ENCODE measurements at regions not wholly inside any gene's neighbourhood (a gene's known extent, or its start where the extent isn't known, plus 50 kb on each side); places are given as distances from the start of the nearest gene placed in this dataset.

GRCh38 chr6:54586251-54586650 is 260.3 kb upstream of the FAM83B start:
- Mint-ChIP-seq H3K27me3 (no peaks in the 10 kb centered on the region), H3K9me3 (peaks cover 0 to 17% (median 3%) of the 10 kb centered on the region in 11 donors), H3K4me1 (no peaks in the 10 kb centered on the region), H3K4me3 (no peak overlapping the region), H3K27ac (no peak overlapping the region), H3K36me3 (no peaks in the 10 kb centered on the region)
- no peaks in the 10 kb centered on the region for H3K36me3 ChIP-seq (ENCODE audit: control insufficient read depth in 2 of 3, insufficient read depth in 3 of 3, low read length in 3 of 3)
- no peak for ATAC-seq
- ChIA-PET CTCF (no interaction called here), POLR2A (no interaction called here)
- no peak for DNase-seq
- H3K4me3 ChIP-seq (ENCODE audit: low read length) = no peak overlapping the region
- no peaks in the 10 kb centered on the region for H3K9me3 ChIP-seq (ENCODE audit: control insufficient read depth in 2 of 3, low read length in 3 of 3)
- intact Hi-C loops (cut with micrococcal nuclease) = no loop called here
- H3K4me1 ChIP-seq (ENCODE audit: control insufficient read depth in 2 of 2, insufficient read depth in 2 of 2, low read length in 2 of 2) = no peaks in the 10 kb centered on the region
- no peaks in the 10 kb centered on the region for H3K27me3 ChIP-seq (ENCODE audit: control insufficient read depth in 2 of 2, insufficient read depth in 2 of 2, low read length in 2 of 2)
- H3K27ac ChIP-seq (ENCODE audit: low read depth, low read length) = no peak overlapping the region

- intact Hi-C loops (cut with micrococcal nuclease) = no loop called here
- no peak for ATAC-seq
- no peaks in the 10 kb centered on the region for H3K9me3 ChIP-seq (ENCODE audit: control insufficient read depth in 2 of 3, low read length in 3 of 3)
- Mint-ChIP-seq H3K4me1 (no peaks in the 10 kb centered on the region), H3K4me3 (no peak overlapping the region), H3K36me3 (no peaks in the 10 kb centered on the region), H3K9me3 (peaks cover 0 to 9% (median 3%) of the 10 kb centered on the region in 11 donors), H3K27ac (no peak overlapping the region), H3K27me3 (no peaks in the 10 kb centered on the region)
- DNase-seq = no peak
- ChIA-PET CTCF (no interaction called here), POLR2A (no interaction called here)
- H3K27ac ChIP-seq (ENCODE audit: low read depth, low read length) = no peak overlapping the region
- H3K4me1 ChIP-seq (ENCODE audit: control insufficient read depth in 2 of 2, insufficient read depth in 2 of 2, low read length in 2 of 2) = no peaks in the 10 kb centered on the region
- no peaks in the 10 kb centered on the region for H3K36me3 ChIP-seq (ENCODE audit: control insufficient read depth in 2 of 3, insufficient read depth in 3 of 3, low read length in 3 of 3)
- no peak overlapping the region for H3K4me3 ChIP-seq (ENCODE audit: low read length)
- H3K27me3 ChIP-seq (ENCODE audit: control insufficient read depth in 2 of 2, insufficient read depth in 2 of 2, low read length in 2 of 2) = no peaks in the 10 kb centered on the region
Observed at GRCh38 chr6:54587277-54587676, 259.3 kb upstream of the FAM83B start.

- H3K36me3 ChIP-seq (ENCODE audit: control insufficient read depth in 2 of 3, insufficient read depth in 3 of 3, low read length in 3 of 3) = no peaks in the 10 kb centered on the region
- H3K27me3 ChIP-seq (ENCODE audit: control insufficient read depth in 2 of 2, insufficient read depth in 2 of 2, low read length in 2 of 2) = no peaks in the 10 kb centered on the region
- H3K4me1 ChIP-seq (ENCODE audit: control insufficient read depth in 2 of 2, insufficient read depth in 2 of 2, low read length in 2 of 2) = no peaks in the 10 kb centered on the region
- Mint-ChIP-seq H3K27ac (no peak overlapping the region), H3K4me1 (no peaks in the 10 kb centered on the region), H3K36me3 (no peaks in the 10 kb centered on the region), H3K27me3 (no peaks in the 10 kb centered on the region), H3K4me3 (no peak overlapping the region), H3K9me3 (peaks cover 0 to 7% (median 3%) of the 10 kb centered on the region in 11 donors)
- H3K9me3 ChIP-seq (ENCODE audit: control insufficient read depth in 2 of 3, low read length in 3 of 3) = no peaks in the 10 kb centered on the region
- ATAC-seq = no peak
- no peak for DNase-seq
- ChIA-PET POLR2A (no interaction called here), CTCF (no interaction called here)
- intact Hi-C loops (cut with micrococcal nuclease) = no loop called here
- no peak overlapping the region for H3K27ac ChIP-seq (ENCODE audit: low read depth, low read length)
- H3K4me3 ChIP-seq (ENCODE audit: low read length) = no peak overlapping the region
Observed at GRCh38 chr6:54588176-54588575, 258.4 kb upstream of the FAM83B start.

GRCh38 chr6:54595844-54596243 is 250.7 kb upstream of the FAM83B start:
- H3K4me1 ChIP-seq (ENCODE audit: control insufficient read depth in 2 of 2, insufficient read depth in 2 of 2, low read length in 2 of 2) = no peaks in the 10 kb centered on the region
- CTCF ChIA-PET = no interaction called here
- no peak overlapping the region for H3K4me3 ChIP-seq (ENCODE audit: low read length)
- no peaks in the 10 kb centered on the region for H3K27me3 Mint-ChIP-seq
- no peak overlapping the region for H3K4me3 Mint-ChIP-seq
- peaks cover 0 to 3% (median 0%) of the 10 kb centered on the region in 11 donors for H3K9me3 Mint-ChIP-seq
- POLR2A ChIA-PET = no interaction called here
- intact Hi-C loops (cut with micrococcal nuclease) = no loop called here
- no peak overlapping the region for H3K27ac ChIP-seq (ENCODE audit: low read depth, low read length)
- no peaks in the 10 kb centered on the region for H3K4me1 Mint-ChIP-seq
- no peaks in the 10 kb centered on the region for H3K27me3 ChIP-seq (ENCODE audit: control insufficient read depth in 2 of 2, insufficient read depth in 2 of 2, low read length in 2 of 2)
- no peak for DNase-seq
- ATAC-seq = no peak
- H3K27ac Mint-ChIP-seq = no peak overlapping the region
- no peaks in the 10 kb centered on the region for H3K9me3 ChIP-seq (ENCODE audit: control insufficient read depth in 2 of 3, low read length in 3 of 3)
- no peaks in the 10 kb centered on the region for H3K36me3 Mint-ChIP-seq
- H3K36me3 ChIP-seq (ENCODE audit: control insufficient read depth in 2 of 3, insufficient read depth in 3 of 3, low read length in 3 of 3) = no peaks in the 10 kb centered on the region

DNA sequence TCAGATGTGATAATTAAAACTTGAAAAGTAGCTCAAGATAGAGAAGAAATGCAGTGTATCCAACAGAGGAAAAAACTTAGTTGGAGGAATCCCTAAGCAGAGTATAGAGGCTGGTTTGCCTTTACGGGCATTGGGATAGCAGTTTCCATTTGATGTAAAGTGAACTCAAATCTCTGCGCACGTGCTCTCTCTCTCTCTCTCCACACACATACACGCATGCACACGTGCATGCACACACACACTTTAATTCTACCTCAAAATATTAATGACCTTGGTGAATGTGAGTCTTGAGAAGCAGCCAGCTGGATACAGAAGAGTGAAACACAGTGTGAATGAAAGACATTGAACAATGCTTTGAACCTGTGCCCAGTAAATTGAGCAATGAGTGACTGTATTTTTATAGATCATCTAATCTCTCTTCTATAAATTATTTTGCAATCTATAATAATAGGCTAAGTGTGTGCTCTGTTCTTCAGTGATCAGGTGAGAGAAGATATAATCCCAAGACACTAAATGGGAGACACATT is 247.7 kb upstream of the FAM83B start:
- no peaks in the 10 kb centered on the region for H3K27me3 Mint-ChIP-seq
- no peak overlapping the region for H3K27ac ChIP-seq (ENCODE audit: low read depth, low read length)
- no peak overlapping the region for H3K4me3 ChIP-seq (ENCODE audit: low read length)
- ChIA-PET CTCF (no interaction called here), POLR2A (no interaction called here)
- H3K36me3 ChIP-seq (ENCODE audit: control insufficient read depth in 2 of 3, insufficient read depth in 3 of 3, low read length in 3 of 3) = no peaks in the 10 kb centered on the region
- ATAC-seq (no peak), DNase-seq (no peak)
- H3K4me1 ChIP-seq (ENCODE audit: control insufficient read depth in 2 of 2, insufficient read depth in 2 of 2, low read length in 2 of 2) = no peaks in the 10 kb centered on the region
- H3K9me3 Mint-ChIP-seq = no peaks in the 10 kb centered on the region
- no peak overlapping the region for H3K27ac Mint-ChIP-seq
- intact Hi-C loops (cut with micrococcal nuclease) = no loop called here
- no peaks in the 10 kb centered on the region for H3K27me3 ChIP-seq (ENCODE audit: control insufficient read depth in 2 of 2, insufficient read depth in 2 of 2, low read length in 2 of 2)
- no peaks in the 10 kb centered on the region for H3K4me1 Mint-ChIP-seq
- no peaks in the 10 kb centered on the region for H3K36me3 Mint-ChIP-seq
- no peak overlapping the region for H3K4me3 Mint-ChIP-seq
- H3K9me3 ChIP-seq (ENCODE audit: control insufficient read depth in 2 of 3, low read length in 3 of 3) = no peaks in the 10 kb centered on the region

DNA sequence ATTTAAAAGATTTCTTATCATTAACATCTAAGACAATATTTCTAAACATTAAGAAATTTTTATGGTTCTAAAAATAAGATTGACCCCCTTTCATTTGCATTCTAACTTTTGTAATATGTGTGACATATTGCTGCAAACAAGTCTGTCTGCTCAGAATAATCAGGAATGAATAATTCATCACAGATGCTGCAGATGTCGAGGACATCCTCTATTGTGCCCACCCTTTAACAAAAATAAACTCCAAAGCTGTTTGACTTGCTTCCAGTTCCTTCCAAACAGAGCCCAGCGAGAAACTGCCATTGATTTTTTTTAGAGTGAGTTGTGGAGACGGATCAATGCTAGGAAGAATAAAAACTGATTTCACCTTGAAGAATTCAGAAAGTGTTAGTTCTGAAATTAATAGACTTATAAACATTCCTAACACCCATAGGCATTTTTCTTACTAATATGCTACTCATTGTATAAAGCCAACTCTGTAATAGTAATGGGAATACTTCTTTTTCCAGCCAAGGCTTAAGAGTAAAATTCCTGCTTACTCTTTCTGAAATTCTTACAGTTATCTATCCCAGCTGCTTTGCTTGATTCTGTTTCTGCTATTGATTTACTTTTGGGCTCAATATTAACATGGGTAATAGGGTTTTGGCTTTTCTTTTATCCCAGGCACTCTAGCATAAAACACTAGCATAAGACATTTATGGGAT is 244.8 kb upstream of the FAM83B start:
- Histone ChIP-seq H3K4me1 (ENCODE audit: control insufficient read depth in 2 of 2, insufficient read depth in 2 of 2, low read length in 2 of 2) (no peaks in the 10 kb centered on the region), H3K4me3 (ENCODE audit: low read length) (no peak overlapping the region), H3K9me3 (ENCODE audit: control insufficient read depth in 2 of 3, low read length in 3 of 3) (no peaks in the 10 kb centered on the region), H3K27ac (ENCODE audit: low read depth, low read length) (no peak overlapping the region), H3K27me3 (ENCODE audit: control insufficient read depth in 2 of 2, insufficient read depth in 2 of 2, low read length in 2 of 2) (no peaks in the 10 kb centered on the region), H3K36me3 (ENCODE audit: control insufficient read depth in 2 of 3, insufficient read depth in 3 of 3, low read length in 3 of 3) (no peaks in the 10 kb centered on the region)
- H3K4me3 Mint-ChIP-seq = no peak overlapping the region
- no peaks in the 10 kb centered on the region for H3K36me3 Mint-ChIP-seq
- ChIA-PET POLR2A (no interaction called here), CTCF (no interaction called here)
- H3K27ac Mint-ChIP-seq = no peak overlapping the region
- ATAC-seq (no peak), DNase-seq (no peak)
- peaks cover 0 to 5% (median 0%) of the 10 kb centered on the region in 11 donors for H3K9me3 Mint-ChIP-seq
- no peaks in the 10 kb centered on the region for H3K27me3 Mint-ChIP-seq
- H3K4me1 Mint-ChIP-seq = no peaks in the 10 kb centered on the region
- intact Hi-C loops (cut with micrococcal nuclease) = no loop called here

DNA sequence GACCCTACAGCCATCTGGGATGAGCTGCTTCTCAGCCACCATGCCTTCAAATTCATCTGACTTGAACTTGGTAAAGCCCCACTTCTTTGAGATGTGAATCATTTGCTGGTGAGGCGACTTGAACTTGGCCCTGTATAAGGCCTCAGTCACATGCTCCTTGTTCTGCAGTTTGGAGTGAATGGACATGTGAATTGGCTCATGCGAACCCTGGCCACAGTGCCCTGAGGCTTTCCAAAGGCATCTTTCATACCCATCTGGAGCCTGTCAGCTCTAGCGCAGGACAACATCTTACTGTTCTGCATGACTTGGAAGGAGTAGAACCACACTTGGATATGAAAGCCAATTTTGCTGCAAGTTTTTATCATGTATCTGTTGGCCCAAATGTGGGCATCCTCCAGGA is 244.0 kb upstream of the FAM83B start:
- Histone ChIP-seq H3K9me3 (ENCODE audit: control insufficient read depth in 2 of 3, low read length in 3 of 3) (no peaks in the 10 kb centered on the region), H3K36me3 (ENCODE audit: control insufficient read depth in 2 of 3, insufficient read depth in 3 of 3, low read length in 3 of 3) (no peaks in the 10 kb centered on the region), H3K27me3 (ENCODE audit: control insufficient read depth in 2 of 2, insufficient read depth in 2 of 2, low read length in 2 of 2) (no peaks in the 10 kb centered on the region), H3K4me1 (ENCODE audit: control insufficient read depth in 2 of 2, insufficient read depth in 2 of 2, low read length in 2 of 2) (no peaks in the 10 kb centered on the region), H3K27ac (ENCODE audit: low read depth, low read length) (no peak overlapping the region), H3K4me3 (ENCODE audit: low read length) (no peak overlapping the region)
- Mint-ChIP-seq H3K4me3 (no peak overlapping the region), H3K27ac (no peak overlapping the region), H3K4me1 (no peaks in the 10 kb centered on the region), H3K9me3 (peaks cover 0 to 8% (median 1%) of the 10 kb centered on the region in 11 donors), H3K36me3 (no peaks in the 10 kb centered on the region), H3K27me3 (no peaks in the 10 kb centered on the region)
- ATAC-seq (no peak), DNase-seq (no peak)
- ChIA-PET CTCF (no interaction called here), POLR2A (no interaction called here)
- intact Hi-C loops (cut with micrococcal nuclease) = no loop called here
